ENCODE measurements at regions not wholly inside any gene's neighbourhood (a gene's known extent, or its start where the extent isn't known, plus 50 kb on each side); places are given as distances from the start of the nearest gene placed in this dataset.

- no peak for TF ChIP-seq CTCF (IDR thresholded peaks at IDR 0.05; ENCODE audit: insufficient read depth, low read length, poor library complexity, severe bottlenecking)
- TF ChIP-seq EZH2phosphoT487 (conservative IDR thresholded peaks at IDR 0.05; ENCODE audit: low read length) = no peak
These were observed 89.5 kb upstream of the DBX1 start for GRCh38 chr11:20249796-20250195.
